Esophagus squamous epithelium (tissue), 5 donors: ENCODE measurements at regions not wholly inside any gene's neighbourhood (a gene's known extent, or its start where the extent isn't known, plus 50 kb on each side); places are given as distances from the start of the nearest gene placed in this dataset.

Experiments used
- DNase-seq: peaks from one replicate; lab custom pipeline; 2025; lab: John Stamatoyannopoulos, UW
- H3K27ac ChIP-seq, 4 donors: fragments of 200-600 bp; sonication (generic); one replicate each; pipeline ENCODE4 v1.5.1; 2016 to 2019; ENCODE audit warnings: mild to moderate bottlenecking in 1 of 4
- H3K27me3 ChIP-seq, 4 donors: fragments of 200-600 bp; sonication (generic); 1 replicate in 3 of 4; 2 replicates in 1 of 4; pipeline versions ENCODE4 v1.5.1 to v1.6.0; 2017 to 2021; ENCODE audit warnings: antibody characterized with exemption in 1 of 4
- H3K36me3 ChIP-seq, 3 donors: fragments of 200-600 bp; sonication (generic); one replicate each; pipeline ENCODE4 v1.5.1; 2016 to 2019
- H3K4me1 ChIP-seq, 3 donors: fragments of 200-600 bp; sonication (generic); one replicate each; pipeline ENCODE4 v1.5.1; 2017 to 2019
- H3K4me3 ChIP-seq, 4 donors: fragments of 200-600 bp; sonication (generic); 1 replicate in 3 of 4; 2 replicates in 1 of 4; pipeline ENCODE4 v1.5.1; 2016 to 2019; ENCODE audit warnings: mild to moderate bottlenecking in 2 of 4, moderate library complexity in 1 of 4
- H3K9me3 ChIP-seq, 3 donors: fragments of 200-600 bp; sonication (generic); one replicate each; pipeline ENCODE4 v1.5.1; 2016 to 2019
- POLR2A ChIP-seq, 4 donors: fragments of 450-650 bp; IDR thresholded peaks; one replicate each; pipeline ENCODE4 v1.6.1; 2017; ENCODE audit warnings: antibody characterized with exemption in 4 of 4, mild to moderate bottlenecking in 4 of 4, moderate library complexity in 3 of 4
- WGBS, 2 donors: methylation state at CpG; one replicate each; pipeline ENCODE4 v1.1.5; 2018; 5-methylcytosine and 5-hydroxymethylcytosine counted together
- intact Hi-C: fragments of 100-400 bp; cut with DNase I; formaldehyde crosslinking; loops from one replicate; pipeline ENCODE4 v1.15.0; 2022
- TF ChIP-seq, protein P1 (sequence below), 6 experiments: fragments of 450-650 bp in 4 of 6; fragments of 200-600 bp in 2 of 6; sonication (generic) in 2 of 6; IDR thresholded peaks; one replicate each; pipeline ENCODE4 v1.5.1; 2016 to 2019; ENCODE audit warnings: antibody characterized with exemption in 6 of 6, mild to moderate bottlenecking in 4 of 6, moderate library complexity in 4 of 6
- donor health status: DM: yes; HTN: yes; CAD: no.

DNA sequence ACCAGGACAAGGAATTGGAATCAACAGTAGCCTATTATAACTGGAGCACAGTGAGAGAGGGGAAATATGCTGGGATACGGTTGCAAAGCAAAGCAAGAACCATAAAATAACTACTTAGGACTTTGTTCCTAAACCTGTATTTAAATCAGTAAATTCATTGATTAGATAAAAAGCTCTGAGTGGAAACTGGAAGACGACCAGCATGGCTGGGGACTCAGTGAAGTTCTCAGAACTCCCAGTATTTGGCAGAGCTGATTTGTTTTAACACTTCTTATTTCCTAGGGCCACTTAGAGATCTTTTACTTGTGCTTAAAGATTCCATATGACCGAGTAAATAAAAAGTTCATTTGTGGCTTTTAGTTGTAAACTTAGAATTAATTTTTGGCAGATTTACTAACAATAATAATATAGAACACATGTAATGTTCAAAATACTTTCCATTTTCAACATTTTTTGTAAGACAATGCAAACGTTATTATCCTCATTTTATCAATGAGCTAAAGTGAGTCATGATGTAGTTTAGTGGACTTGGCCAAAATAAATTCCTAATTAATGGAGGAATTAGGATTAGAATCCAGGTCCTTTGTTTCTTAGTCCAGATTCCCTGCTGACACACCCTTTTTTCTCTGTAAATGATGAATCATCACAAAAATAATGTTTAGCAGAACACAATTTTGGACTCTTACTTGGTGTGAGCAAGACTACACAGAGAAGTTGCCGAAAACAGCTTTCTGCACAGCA is 392.9 kb downstream of the GJA1 start:
- Histone ChIP-seq H3K4me1 (peaks cover 0 to 16% (median 0%) of the 10 kb centered on the region in 3 donors), H3K9me3 (no peaks in the 10 kb centered on the region), H3K27ac (no peak overlapping the region), H3K27me3 (no peaks in the 10 kb centered on the region), H3K36me3 (no peaks in the 10 kb centered on the region), H3K4me3 (no peak overlapping the region)
- 44 to 56% methylated on average over 5 of the region's 5 CpGs for WGBS, 2 donors
- TF ChIP-seq POLR2A (IDR thresholded peaks at IDR 0.05): no peak
- TF ChIP-seq, protein P1, sequence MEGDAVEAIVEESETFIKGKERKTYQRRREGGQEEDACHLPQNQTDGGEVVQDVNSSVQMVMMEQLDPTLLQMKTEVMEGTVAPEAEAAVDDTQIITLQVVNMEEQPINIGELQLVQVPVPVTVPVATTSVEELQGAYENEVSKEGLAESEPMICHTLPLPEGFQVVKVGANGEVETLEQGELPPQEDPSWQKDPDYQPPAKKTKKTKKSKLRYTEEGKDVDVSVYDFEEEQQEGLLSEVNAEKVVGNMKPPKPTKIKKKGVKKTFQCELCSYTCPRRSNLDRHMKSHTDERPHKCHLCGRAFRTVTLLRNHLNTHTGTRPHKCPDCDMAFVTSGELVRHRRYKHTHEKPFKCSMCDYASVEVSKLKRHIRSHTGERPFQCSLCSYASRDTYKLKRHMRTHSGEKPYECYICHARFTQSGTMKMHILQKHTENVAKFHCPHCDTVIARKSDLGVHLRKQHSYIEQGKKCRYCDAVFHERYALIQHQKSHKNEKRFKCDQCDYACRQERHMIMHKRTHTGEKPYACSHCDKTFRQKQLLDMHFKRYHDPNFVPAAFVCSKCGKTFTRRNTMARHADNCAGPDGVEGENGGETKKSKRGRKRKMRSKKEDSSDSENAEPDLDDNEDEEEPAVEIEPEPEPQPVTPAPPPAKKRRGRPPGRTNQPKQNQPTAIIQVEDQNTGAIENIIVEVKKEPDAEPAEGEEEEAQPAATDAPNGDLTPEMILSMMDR (IDR thresholded peaks at IDR 0.05): no peak
- DNase-seq: no peak
- intact Hi-C loops: no loop called here

DNA sequence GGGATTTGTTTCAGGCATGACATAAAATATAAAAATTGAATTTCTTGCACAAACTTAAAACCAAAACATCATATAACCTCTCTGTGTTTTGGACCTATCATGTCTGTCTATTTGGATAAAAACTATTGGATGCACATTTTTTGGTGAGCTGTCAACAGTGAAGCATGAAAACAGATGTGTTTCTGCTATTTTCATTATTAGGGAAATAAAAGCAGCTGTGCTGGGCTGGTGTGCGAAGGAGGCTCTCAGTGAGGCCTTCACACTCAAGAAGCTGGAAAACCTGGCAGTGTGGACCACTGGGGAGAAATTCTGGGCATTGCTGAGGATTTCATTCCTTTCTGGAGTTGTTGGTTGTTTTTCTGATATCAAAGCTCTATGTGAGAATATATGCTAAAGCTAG is 395.3 kb downstream of the GJA1 start:
- Histone ChIP-seq H3K27ac (no peak overlapping the region), H3K9me3 (no peaks in the 10 kb centered on the region), H3K36me3 (no peaks in the 10 kb centered on the region), H3K4me1 (peaks cover 0 to 16% (median 0%) of the 10 kb centered on the region in 3 donors), H3K4me3 (no peak overlapping the region), H3K27me3 (no peaks in the 10 kb centered on the region)
- TF ChIP-seq POLR2A (IDR thresholded peaks at IDR 0.05): no peak
- TF ChIP-seq, protein P1 (IDR thresholded peaks at IDR 0.05): no peak
- intact Hi-C loops: no loop called here
- no peak for DNase-seq
- WGBS, 2 donors: 88 to 93% methylated on average over 1 of the region's 1 CpG

DNA sequence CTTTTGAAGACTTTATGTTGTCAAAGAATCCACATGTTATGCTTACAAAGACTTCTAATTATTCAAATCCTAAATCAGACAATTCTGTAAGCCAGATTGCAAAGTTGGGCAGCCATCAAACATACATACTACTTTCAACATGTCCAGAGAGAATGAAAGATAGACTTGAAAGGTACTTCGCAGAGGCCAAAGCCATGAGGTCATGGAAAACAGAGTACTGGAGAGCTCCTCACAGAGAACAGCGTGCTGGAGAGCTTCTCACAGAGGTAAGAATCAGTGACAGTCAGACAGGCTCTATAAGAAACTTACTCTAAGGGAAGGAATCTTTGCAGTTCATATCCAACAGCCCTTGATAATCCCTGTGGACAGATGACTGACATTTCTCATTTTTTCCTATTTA is 400.2 kb downstream of the GJA1 start:
- peaks cover 0 to 20% (median 0%) of the 10 kb centered on the region in 3 donors for H3K4me1 ChIP-seq
- intact Hi-C loops: no loop called here
- H3K27me3 ChIP-seq: no peaks in the 10 kb centered on the region
- no peak overlapping the region for H3K4me3 ChIP-seq
- no peak for TF ChIP-seq POLR2A (IDR thresholded peaks at IDR 0.05)
- TF ChIP-seq, protein P1 (IDR thresholded peaks at IDR 0.05): no peak
- WGBS, 2 donors: 89 to 90% methylated on average over 2 of the region's 2 CpGs
- H3K36me3 ChIP-seq: no peaks in the 10 kb centered on the region
- no peaks in the 10 kb centered on the region for H3K9me3 ChIP-seq
- DNase-seq: no peak
- H3K27ac ChIP-seq: no peak overlapping the region

DNA sequence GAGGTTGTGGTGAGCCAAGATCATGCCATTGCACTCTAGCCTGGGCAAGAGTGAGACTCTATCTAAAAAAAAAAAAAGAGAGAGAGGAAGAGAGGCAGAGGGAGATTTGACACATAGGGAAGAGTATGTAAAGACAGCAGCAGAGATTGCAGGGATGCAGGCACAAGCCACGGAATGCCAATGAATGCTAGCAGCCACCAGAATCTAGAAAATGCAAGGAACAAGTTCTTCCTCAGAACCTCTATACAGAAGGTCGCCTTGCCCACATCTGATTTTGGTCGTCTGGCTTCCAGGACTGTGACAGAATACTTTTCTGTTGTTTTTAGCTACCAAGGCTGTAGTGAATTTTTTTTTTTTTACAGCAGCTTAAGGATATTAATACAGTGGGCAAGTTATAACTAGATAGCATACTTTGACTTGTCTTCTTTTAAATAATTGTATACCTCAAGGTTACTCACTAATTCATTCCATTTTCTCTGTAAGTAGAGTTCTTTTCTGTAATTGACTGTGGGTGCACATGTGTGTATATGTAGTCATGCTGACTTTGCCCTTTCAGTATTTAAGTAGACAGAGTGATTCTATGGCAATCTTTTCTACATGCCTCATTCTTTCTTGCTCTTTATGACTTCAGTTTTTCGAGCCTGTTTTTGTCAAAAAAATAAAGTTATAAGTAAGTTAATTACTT is 402.2 kb downstream of the GJA1 start:
- peak overlapping the region in 2 of 4 donors; percentile 51 to 54 for H3K27ac ChIP-seq
- H3K9me3 ChIP-seq: no peaks in the 10 kb centered on the region
- 36 to 55% methylated on average over 4 of the region's 4 CpGs for WGBS, 2 donors
- intact Hi-C loops: no loop called here
- no peaks in the 10 kb centered on the region for H3K36me3 ChIP-seq
- TF ChIP-seq POLR2A (IDR thresholded peaks at IDR 0.05): no peak
- TF ChIP-seq, protein P1 (IDR thresholded peaks at IDR 0.05): no peak
- peaks cover 0 to 20% (median 0%) of the 10 kb centered on the region in 3 donors for H3K4me1 ChIP-seq
- H3K27me3 ChIP-seq: no peaks in the 10 kb centered on the region
- no peak overlapping the region for H3K4me3 ChIP-seq
- no peak for DNase-seq

DNA sequence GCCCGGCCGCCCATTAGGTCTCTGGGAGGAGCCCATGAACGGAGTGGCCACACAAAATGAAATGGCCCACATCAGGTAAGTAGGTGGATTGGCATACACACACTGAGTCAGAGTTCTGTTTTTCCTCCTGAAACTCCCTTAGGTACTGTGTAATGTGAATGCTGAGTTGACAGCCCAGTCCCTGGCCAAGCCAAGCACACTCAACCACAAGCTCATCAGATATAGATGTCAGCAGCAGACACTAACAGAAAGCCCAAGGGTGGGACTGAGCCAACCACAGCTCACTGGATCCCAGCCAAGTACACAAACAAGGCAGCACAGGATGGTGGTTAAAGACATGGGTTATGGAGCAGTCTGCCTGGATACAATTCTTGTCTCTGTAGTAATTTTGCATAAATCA is 403.4 kb downstream of the GJA1 start:
- TF ChIP-seq, protein P1 (IDR thresholded peaks at IDR 0.05): no peak
- Histone ChIP-seq H3K27me3 (no peaks in the 10 kb centered on the region), H3K36me3 (no peaks in the 10 kb centered on the region), H3K9me3 (no peaks in the 10 kb centered on the region), H3K27ac (peak overlapping the region in 3 of 4 donors; percentile 28 to 54 (median 51)), H3K4me1 (peaks cover 0 to 20% (median 0%) of the 10 kb centered on the region in 3 donors), H3K4me3 (no peak overlapping the region)
- no peak for DNase-seq
- intact Hi-C loops: no loop called here
- 38 to 53% methylated on average over 3 of the region's 3 CpGs for WGBS, 2 donors
